GM18505 (cell line): ENCODE measurements at regions not wholly inside any gene's neighbourhood (a gene's known extent, or its start where the extent isn't known, plus 50 kb on each side); places are given as distances from the start of the nearest gene placed in this dataset.

Source experiments
- ATAC-seq: cut with Tn5 transposase; IDR thresholded peaks from one replicate; pipeline ENCODE4 v1.9.1; 2021; ENCODE audit not compliant: unreplicated experiment
- POLR2A ChIP-seq: IDR thresholded peaks from 4 replicates; pipeline ENCODE4 v1.6.1; 2011; ENCODE audit warnings: borderline replicate concordance; ENCODE audit not compliant: insufficient read depth, insufficient read length; ENCODE audit errors: extremely low read depth

DNA sequence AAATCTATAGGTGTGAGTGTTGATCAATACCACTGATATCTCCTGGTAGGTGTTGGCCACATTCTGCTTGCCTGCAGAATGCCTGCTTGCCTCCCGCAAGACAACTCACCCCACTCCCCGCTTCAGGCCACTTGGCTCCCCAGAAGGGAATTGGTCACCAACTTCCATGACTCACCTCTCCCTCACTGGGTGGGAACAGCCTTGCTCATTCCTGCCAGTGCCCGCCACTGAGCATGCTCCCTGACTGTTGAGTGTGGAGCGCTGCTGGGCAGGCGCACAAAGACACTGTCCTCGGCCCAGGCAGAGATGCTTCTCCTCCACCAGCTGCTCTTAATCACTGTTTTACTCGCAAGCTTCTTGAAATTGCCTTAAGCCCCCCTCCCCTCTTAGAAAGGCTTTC is 57.3 kb upstream of the PPP2R3A start:
- no peak for TF ChIP-seq POLR2A
- no peak for ATAC-seq

DNA sequence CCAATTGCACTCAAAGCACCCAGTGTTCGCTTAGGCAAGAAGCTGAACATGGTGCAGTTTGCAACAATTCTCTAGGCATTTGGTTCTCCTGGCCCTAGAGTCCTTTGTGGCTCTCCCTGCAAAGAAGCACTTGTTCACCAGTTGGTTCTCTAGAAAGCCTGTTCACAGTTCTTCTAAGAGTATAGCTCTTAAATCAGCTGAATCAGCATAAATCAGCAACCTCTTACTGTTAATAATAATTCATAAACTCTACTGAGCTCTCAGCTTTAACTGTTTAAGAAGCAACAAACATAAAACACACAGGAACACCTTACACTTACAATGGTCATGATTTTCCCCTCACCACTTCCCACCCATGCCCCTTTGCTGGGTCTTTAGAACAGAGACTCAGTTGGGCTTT is 56.8 kb upstream of the PPP2R3A start:
- ATAC-seq: no peak
- TF ChIP-seq POLR2A: no peak

- TF ChIP-seq POLR2A: no peak
- ATAC-seq: no peak
Measured at GRCh38 chr3:135911110-135911509, 54.4 kb upstream of the PPP2R3A start.

DNA sequence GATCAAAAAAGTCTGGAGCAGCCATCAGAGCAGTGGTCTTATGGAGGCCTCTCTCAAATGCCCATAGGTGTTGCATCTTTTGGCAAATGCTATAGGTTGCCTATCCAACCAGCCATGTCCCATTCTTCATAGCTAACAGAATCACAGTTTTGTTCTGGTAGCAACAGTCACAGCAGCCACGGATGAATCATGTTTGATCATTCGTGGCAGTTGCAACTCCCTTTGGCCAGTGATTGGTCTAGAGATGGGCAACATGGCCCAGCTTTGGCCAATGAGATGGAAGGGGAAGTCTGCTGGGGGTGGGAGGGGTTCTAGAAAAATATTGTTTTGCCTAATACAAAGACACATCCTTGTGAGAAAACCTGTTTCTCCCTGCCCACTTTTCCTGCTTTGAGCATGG is 50.3 kb upstream of the PPP2R3A start:
- TF ChIP-seq POLR2A: no peak
- ATAC-seq: no peak
